ENCODE measurements at regions not wholly inside any gene's neighbourhood (a gene's known extent, or its start where the extent isn't known, plus 50 kb on each side); places are given as distances from the start of the nearest gene placed in this dataset.

DNA sequence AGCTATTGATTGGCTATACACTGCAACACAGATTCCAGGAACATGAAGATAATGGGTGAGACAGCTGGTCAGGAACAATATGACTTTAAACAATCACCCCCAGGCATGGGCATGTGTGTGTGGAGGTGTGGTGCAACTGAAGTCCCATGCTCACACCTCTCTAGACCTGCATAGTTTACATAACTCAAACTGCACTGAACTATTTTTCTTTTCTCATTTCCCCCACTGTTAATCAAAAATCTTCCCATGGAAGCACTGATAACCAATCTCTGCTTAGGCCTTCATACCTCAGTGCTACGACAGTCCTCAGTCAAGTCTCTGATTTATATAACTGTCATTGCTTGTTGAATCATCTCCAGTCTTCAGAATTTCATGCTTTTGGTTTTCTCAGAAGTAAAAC lies 600.2 kb downstream of the NTRK3 start:
- ChIA-PET CTCF (no interaction called here), POLR2A (ENCODE audit: unreplicated experiment) (no interaction called here)
- no peaks in the 10 kb centered on the region for H3F3A ChIP-seq (ENCODE audit: insufficient read depth, low read depth)
- H3K27ac ChIP-seq = no peak overlapping the region
- no peaks in the 10 kb centered on the region for H3K9me3 ChIP-seq (ENCODE audit: insufficient read depth, low read depth)
- TF ChIP-seq, protein P1, sequence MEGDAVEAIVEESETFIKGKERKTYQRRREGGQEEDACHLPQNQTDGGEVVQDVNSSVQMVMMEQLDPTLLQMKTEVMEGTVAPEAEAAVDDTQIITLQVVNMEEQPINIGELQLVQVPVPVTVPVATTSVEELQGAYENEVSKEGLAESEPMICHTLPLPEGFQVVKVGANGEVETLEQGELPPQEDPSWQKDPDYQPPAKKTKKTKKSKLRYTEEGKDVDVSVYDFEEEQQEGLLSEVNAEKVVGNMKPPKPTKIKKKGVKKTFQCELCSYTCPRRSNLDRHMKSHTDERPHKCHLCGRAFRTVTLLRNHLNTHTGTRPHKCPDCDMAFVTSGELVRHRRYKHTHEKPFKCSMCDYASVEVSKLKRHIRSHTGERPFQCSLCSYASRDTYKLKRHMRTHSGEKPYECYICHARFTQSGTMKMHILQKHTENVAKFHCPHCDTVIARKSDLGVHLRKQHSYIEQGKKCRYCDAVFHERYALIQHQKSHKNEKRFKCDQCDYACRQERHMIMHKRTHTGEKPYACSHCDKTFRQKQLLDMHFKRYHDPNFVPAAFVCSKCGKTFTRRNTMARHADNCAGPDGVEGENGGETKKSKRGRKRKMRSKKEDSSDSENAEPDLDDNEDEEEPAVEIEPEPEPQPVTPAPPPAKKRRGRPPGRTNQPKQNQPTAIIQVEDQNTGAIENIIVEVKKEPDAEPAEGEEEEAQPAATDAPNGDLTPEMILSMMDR (conservative IDR thresholded peaks at IDR 0.05) = no peak
- no peak for TF ChIP-seq EZH2 (IDR thresholded peaks at IDR 0.05; ENCODE audit: low read depth)
- no peaks in the 10 kb centered on the region for H3K36me3 ChIP-seq (ENCODE audit: low read depth)
- no peaks in the 10 kb centered on the region for H4K20me1 ChIP-seq (ENCODE audit: insufficient read depth)
- no peak overlapping the region for H3K4me2 ChIP-seq
- no peaks in the 10 kb centered on the region for H3K9me2 ChIP-seq (ENCODE audit: insufficient read depth)
- H2AFZ ChIP-seq = no peak overlapping the region
- H3K4me1 ChIP-seq (replicated peaks; ENCODE audit: insufficient read depth) = no peaks in the 10 kb centered on the region
- no TSS peak for BruUV-seq (replicated peaks)
- intact Hi-C loops (cut with micrococcal nuclease; ENCODE audit: unreplicated experiment) = no loop called here
- H3K79me2 ChIP-seq (ENCODE audit: low read depth) = no peaks in the 10 kb centered on the region
- DNase-seq = no peak
- H3K4me3 ChIP-seq = no peak overlapping the region
- no peaks in the 10 kb centered on the region for H3K27me3 ChIP-seq (ENCODE audit: insufficient read depth, low read depth)

DNA sequence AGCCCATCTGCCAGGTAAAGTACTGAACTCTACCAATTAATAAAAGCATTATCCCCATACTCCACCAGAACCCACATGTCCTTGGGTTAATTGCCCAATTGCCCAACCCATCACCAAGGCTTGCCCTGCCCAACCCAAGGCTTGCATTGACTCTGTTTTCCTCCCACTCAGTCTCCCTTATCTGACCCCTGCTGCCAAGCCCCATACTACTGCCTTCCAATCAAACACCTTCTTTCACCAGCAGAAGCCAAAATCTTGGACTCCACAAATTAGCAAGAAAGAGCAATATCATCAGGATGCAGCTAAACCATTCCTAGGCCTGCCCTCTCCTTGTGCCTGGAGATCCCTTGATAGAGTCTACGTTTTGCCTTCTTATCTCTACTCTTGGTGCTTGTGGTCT lies 602.9 kb downstream of the NTRK3 start:
- Histone ChIP-seq H3K4me3 (no peak overlapping the region), H3K9me3 (ENCODE audit: insufficient read depth, low read depth) (no peaks in the 10 kb centered on the region), H3K9me2 (ENCODE audit: insufficient read depth) (no peaks in the 10 kb centered on the region), H4K20me1 (ENCODE audit: insufficient read depth) (no peaks in the 10 kb centered on the region), H3K79me2 (ENCODE audit: low read depth) (no peaks in the 10 kb centered on the region), H3F3A (ENCODE audit: insufficient read depth, low read depth) (no peaks in the 10 kb centered on the region), H3K36me3 (ENCODE audit: low read depth) (no peaks in the 10 kb centered on the region), H3K27ac (no peak overlapping the region), H3K4me1 (replicated peaks; ENCODE audit: insufficient read depth) (no peaks in the 10 kb centered on the region), H3K27me3 (ENCODE audit: insufficient read depth, low read depth) (no peaks in the 10 kb centered on the region), H2AFZ (no peak overlapping the region), H3K4me2 (no peak overlapping the region)
- intact Hi-C loops (cut with micrococcal nuclease; ENCODE audit: unreplicated experiment) = no loop called here
- ChIA-PET CTCF (no interaction called here), POLR2A (ENCODE audit: unreplicated experiment) (interaction anchor here (0.6 kb wide), 1 partner anchor 17 kb away, joined by 6 read pairs; no protein-coding TSS in a partner anchor)
- BruUV-seq (replicated peaks) = no TSS peak
- TF ChIP-seq EZH2 (IDR thresholded peaks at IDR 0.05; ENCODE audit: low read depth) = no peak
- TF ChIP-seq, protein P1 (conservative IDR thresholded peaks at IDR 0.05) = no peak
- no peak for DNase-seq

DNA sequence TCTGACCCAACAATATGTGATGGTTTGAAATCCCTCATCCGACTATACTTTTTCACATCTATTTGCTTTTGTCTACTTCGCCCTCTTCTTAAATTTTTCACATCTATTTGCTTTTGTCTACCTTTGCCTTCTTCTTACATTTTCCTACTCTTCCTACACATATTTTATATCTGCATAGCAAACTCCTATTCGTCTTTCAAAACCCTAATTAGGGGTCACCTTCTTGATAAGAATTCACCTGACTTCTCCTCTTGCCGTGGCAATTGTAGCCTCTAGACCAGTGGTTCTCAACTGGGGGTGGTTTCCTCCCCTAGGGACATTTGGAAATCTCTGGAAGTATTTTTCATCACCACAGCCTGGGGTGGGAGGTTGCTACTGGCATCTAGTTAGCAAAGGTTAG lies 607.4 kb downstream of the NTRK3 start:
- Histone ChIP-seq H3K9me3 (ENCODE audit: insufficient read depth, low read depth) (no peaks in the 10 kb centered on the region), H3F3A (ENCODE audit: insufficient read depth, low read depth) (no peaks in the 10 kb centered on the region), H3K4me3 (no peak overlapping the region), H3K4me1 (replicated peaks; ENCODE audit: insufficient read depth) (no peaks in the 10 kb centered on the region), H3K36me3 (ENCODE audit: low read depth) (no peaks in the 10 kb centered on the region), H3K79me2 (ENCODE audit: low read depth) (no peaks in the 10 kb centered on the region), H3K27ac (no peak overlapping the region), H3K9me2 (ENCODE audit: insufficient read depth) (no peaks in the 10 kb centered on the region), H3K27me3 (ENCODE audit: insufficient read depth, low read depth) (no peaks in the 10 kb centered on the region), H3K4me2 (no peak overlapping the region), H2AFZ (no peak overlapping the region), H4K20me1 (ENCODE audit: insufficient read depth) (no peaks in the 10 kb centered on the region)
- POLR2A ChIA-PET (ENCODE audit: unreplicated experiment) = no interaction called here
- TF ChIP-seq, protein P1 (conservative IDR thresholded peaks at IDR 0.05) = no peak
- no peak for TF ChIP-seq EZH2 (IDR thresholded peaks at IDR 0.05; ENCODE audit: low read depth)
- DNase-seq = no peak
- BruUV-seq (replicated peaks) = no TSS peak
- CTCF ChIA-PET = no interaction called here
- intact Hi-C loops (cut with micrococcal nuclease; ENCODE audit: unreplicated experiment) = no loop called here

Data from PC-9 (cell line).